ENCODE measurements at regions not wholly inside any gene's neighbourhood (a gene's known extent, or its start where the extent isn't known, plus 50 kb on each side); places are given as distances from the start of the nearest gene placed in this dataset.

DNA sequence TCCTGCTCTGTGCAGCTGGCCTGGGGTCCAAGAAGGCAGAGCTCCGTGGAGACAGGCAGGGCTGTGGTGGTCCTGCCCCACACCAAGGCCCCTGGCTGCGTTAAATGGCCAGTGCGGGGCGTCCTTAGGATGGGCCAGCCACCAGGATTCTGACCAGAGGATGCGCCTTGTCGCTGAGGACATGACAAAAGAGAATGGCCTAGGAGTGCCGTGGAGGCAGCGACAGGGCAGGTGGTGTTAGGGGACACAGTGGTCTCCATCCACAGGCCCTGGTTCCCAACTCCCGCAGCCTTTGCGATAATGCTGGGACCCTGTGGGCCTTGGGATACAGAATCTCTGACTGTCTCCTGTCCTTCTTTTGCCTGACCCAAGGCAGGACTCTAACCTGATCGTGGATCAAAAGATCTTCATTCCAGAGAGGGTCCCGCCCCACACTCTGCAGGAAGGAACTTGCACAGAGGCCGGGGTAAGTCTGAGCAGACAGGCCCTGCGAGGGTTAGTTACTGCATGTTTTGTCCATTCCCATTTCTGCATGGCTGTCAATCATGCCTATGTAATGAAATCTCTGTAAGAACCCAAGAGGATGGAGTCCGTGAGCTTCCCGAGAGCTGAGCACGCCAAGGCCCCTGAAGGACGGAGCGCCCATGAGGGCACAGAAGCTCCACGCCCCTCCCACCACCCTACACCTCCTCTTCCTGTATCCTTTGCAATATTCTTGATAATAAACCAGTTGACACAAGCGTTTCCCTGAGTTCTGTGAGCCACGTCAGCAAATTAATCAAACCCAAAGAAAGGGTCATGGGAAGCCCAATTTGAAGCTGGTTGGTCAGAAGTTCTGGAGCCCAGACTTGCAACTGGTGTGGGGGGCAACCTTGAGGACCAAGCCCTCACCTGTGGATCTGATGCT is 251.5 kb upstream of the SALL3 start:
- H3K27ac Mint-ChIP-seq = no peak overlapping the region
- H3K4me1 Mint-ChIP-seq = peaks cover 22% of the 10 kb centered on the region
- DNase-seq = no peak
- no peaks in the 10 kb centered on the region for H3K9me3 Mint-ChIP-seq
- H3K4me3 Mint-ChIP-seq = no peak overlapping the region
- TF ChIP-seq, protein P1, sequence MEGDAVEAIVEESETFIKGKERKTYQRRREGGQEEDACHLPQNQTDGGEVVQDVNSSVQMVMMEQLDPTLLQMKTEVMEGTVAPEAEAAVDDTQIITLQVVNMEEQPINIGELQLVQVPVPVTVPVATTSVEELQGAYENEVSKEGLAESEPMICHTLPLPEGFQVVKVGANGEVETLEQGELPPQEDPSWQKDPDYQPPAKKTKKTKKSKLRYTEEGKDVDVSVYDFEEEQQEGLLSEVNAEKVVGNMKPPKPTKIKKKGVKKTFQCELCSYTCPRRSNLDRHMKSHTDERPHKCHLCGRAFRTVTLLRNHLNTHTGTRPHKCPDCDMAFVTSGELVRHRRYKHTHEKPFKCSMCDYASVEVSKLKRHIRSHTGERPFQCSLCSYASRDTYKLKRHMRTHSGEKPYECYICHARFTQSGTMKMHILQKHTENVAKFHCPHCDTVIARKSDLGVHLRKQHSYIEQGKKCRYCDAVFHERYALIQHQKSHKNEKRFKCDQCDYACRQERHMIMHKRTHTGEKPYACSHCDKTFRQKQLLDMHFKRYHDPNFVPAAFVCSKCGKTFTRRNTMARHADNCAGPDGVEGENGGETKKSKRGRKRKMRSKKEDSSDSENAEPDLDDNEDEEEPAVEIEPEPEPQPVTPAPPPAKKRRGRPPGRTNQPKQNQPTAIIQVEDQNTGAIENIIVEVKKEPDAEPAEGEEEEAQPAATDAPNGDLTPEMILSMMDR (IDR thresholded peaks at IDR 0.05) = no peak
- no peaks in the 10 kb centered on the region for H3K27me3 Mint-ChIP-seq (ENCODE audit: low read depth, poor library complexity)
- H3K36me3 Mint-ChIP-seq (ENCODE audit: low read depth) = no peaks in the 10 kb centered on the region

DNA sequence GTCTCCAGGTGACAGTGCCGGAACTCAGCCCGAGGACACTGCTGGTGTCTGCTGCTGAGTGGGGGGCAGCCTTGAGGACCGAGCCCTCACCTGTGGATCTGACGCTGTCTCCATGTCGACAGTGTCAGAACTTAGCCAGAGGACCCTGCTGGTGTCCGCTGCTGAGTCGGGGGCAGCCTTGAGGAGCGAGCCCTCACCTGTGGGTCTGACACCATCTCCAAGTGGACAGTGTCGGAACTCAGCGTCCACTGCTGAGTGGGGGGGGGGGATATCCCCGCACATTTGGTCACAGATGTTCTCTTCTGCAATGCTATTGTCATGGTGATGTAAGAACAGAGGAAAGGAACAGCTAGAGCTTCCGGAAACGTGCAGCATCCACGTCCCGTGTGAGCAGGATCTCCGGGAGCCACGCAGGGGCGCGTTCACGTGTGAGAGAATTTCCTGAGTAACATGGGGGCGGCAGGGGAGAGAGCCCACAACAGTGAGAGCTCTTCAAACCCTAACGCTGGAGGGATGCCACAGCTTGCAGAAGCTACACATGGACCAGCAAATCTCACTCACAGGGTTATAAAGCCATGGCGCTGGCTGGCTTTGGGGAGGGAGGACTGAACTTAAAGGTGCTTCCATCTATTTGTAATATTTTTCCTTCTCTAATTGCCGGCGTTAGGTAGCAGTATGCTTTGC is 250.7 kb upstream of the SALL3 start:
- H3K4me3 Mint-ChIP-seq = no peak overlapping the region
- no peaks in the 10 kb centered on the region for H3K27me3 Mint-ChIP-seq (ENCODE audit: low read depth, poor library complexity)
- TF ChIP-seq, protein P1 (IDR thresholded peaks at IDR 0.05) = no peak
- no peaks in the 10 kb centered on the region for H3K36me3 Mint-ChIP-seq (ENCODE audit: low read depth)
- H3K27ac Mint-ChIP-seq = no peak overlapping the region
- no peak for DNase-seq
- H3K9me3 Mint-ChIP-seq = no peaks in the 10 kb centered on the region
- H3K4me1 Mint-ChIP-seq = peaks cover 14% of the 10 kb centered on the region

- Mint-ChIP-seq H3K27ac (no peak overlapping the region), H3K36me3 (ENCODE audit: low read depth) (no peaks in the 10 kb centered on the region), H3K27me3 (ENCODE audit: low read depth, poor library complexity) (no peaks in the 10 kb centered on the region), H3K4me3 (no peak overlapping the region), H3K9me3 (no peaks in the 10 kb centered on the region), H3K4me1 (peaks cover 16% of the 10 kb centered on the region)
- TF ChIP-seq, protein P1 (IDR thresholded peaks at IDR 0.05) = no peak
- DNase-seq = no peak
Measured at GRCh38 chr18:78730546-78730945, 249.1 kb upstream of the SALL3 start.

- Mint-ChIP-seq H3K27me3 (ENCODE audit: low read depth, poor library complexity) (no peaks in the 10 kb centered on the region), H3K4me1 (peaks cover 16% of the 10 kb centered on the region), H3K36me3 (ENCODE audit: low read depth) (no peaks in the 10 kb centered on the region), H3K9me3 (no peaks in the 10 kb centered on the region), H3K4me3 (no peak overlapping the region), H3K27ac (no peak overlapping the region)
- DNase-seq = no peak
- TF ChIP-seq, protein P1 (IDR thresholded peaks at IDR 0.05) = no peak
Measured at GRCh38 chr18:78731016-78731397, 248.6 kb upstream of the SALL3 start.

DNA sequence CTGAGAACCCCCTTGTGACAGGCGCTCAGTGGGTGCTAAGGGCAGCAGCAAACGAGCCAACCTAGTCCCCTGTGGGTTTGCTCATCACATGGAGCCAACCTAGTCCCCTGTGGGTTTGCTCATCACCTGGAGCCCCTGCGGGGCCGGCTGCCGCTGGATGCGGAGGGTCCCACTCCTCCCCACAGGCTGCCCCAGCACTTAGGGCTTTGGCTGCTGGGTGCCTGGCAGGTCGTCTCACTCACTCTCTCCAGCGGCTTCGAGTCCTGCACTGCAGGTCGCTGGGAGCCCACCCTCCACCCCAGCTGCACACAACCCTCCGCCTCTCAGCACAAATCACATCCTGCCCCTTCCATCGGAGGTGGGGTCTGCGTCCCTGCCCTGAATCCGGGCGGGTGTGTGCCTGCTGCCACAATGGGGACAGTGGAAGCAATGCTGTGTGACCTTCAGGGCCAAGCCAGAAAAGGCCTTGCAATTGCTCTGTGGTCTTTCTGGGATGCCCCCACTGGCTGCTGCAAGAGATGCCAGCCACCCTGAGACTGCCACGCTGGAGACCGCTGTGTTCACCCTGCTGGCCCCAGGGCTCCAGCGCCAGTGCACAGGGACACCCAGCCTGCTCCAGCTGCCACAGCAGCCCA is 248.1 kb upstream of the SALL3 start:
- H3K36me3 Mint-ChIP-seq (ENCODE audit: low read depth) = no peaks in the 10 kb centered on the region
- no peak overlapping the region for H3K27ac Mint-ChIP-seq
- DNase-seq = no peak
- TF ChIP-seq, protein P1 (IDR thresholded peaks at IDR 0.05) = no peak
- H3K4me3 Mint-ChIP-seq = no peak overlapping the region
- no peaks in the 10 kb centered on the region for H3K27me3 Mint-ChIP-seq (ENCODE audit: low read depth, poor library complexity)
- peaks cover 19% of the 10 kb centered on the region for H3K4me1 Mint-ChIP-seq
- H3K9me3 Mint-ChIP-seq = no peaks in the 10 kb centered on the region
